ENCODE measurements at regions not wholly inside any gene's neighbourhood (a gene's known extent, or its start where the extent isn't known, plus 50 kb on each side); places are given as distances from the start of the nearest gene placed in this dataset.

DNA sequence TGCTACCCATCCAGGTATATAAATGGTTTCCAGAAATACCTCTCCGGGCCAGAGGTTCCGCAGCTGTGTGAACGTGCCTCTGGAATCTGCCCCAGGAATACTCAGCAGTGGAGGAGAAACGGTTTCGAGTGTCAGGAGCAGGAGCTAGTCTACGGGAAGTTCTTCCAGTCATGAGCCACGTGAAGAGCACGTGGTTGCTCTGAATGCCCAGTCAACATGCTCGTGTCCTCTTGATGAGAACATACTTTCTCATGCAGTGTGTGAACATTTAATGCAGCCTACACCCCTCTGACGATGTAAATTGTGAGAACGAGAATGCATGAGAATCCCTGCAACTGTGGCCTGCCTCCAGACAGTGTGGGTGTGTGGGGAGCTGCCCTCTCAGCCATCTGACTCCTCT is 277.0 kb upstream of the SHH start:
- DNase-seq, result no peak

DNA sequence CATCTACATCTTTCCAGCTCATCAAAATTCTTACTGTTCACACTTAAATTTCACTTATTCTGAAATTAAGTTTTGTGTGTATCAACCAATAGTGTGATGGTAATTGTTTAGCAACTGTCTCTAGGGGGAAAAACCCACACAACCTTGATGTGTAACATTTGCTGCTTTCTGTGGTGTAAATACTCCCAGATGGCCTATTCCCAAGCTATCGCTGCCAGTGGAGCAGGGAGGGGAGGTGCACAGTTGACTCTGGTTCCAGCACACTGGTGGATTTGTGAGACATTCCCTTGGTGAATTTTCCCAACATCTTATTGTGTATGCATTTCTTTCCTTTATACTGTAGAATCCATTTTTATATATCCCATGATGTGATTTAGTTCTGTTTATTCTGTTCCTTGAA is 275.9 kb upstream of the SHH start:
- no peak for DNase-seq

DNA sequence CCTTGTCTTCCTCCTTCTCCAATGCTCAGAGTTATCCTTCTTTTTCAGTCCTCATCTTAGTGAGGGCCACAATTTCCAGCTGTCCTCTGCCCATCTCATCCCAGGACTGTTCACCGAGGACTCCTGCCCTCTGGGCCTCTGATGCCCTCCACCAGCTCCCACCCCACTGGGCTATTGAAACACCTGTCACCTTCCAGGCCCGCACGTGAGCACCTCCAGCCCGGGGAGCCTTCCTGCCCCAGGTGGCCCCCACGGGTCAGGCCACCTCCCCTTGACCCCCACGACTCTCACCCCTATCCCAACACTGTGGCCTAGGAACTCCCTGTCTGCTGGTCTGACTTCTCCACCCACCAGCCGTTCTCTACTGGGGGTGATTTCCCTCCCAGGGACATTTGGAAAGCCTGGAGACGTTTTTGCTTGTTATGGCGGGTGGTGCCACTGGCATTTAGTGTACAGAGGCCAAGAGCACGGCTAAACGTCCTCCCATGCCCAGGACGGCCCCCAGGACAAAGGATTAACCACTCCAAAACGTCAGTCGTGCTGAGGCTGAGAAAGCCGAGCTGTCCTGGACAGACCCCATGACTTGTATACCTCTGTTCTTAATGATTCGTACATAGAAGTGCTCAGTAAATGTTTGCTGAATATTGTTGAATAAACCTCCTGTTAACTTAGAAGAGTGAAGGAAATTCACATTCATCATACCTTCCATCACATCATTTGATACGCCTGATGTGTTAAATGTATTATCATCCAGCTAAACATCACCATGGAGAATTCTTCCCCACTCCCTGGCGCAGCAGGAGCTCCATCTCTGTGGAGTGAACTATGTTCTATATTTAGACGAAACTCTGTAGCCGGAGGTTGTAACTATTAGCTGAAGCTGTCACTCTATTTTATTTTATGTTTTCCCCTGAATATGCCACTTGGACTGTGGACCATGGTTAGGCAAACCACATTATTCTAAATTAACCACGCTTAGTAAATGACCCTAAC is 270.1 kb upstream of the SHH start:
- no peak for DNase-seq

DNA sequence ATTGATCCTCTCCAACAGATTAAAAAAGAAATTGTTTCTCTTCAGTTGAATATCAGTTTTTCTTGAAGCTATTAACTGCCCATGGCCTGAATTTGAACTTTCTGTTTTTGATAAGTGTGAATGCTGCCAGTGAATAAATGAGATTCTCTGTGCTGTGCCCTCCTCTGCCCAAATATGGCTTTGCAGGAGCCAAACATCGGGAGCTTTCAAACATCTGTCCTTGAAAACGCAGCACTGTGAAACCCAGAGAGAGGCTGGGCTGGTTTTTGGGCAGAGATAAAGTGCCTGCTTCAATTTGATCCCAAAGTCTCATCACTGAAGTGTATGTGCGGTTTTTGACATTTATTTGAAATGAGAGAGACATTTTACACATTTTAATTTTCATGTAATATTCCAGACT is 268.3 kb upstream of the SHH start:
- no peak for DNase-seq

DNA sequence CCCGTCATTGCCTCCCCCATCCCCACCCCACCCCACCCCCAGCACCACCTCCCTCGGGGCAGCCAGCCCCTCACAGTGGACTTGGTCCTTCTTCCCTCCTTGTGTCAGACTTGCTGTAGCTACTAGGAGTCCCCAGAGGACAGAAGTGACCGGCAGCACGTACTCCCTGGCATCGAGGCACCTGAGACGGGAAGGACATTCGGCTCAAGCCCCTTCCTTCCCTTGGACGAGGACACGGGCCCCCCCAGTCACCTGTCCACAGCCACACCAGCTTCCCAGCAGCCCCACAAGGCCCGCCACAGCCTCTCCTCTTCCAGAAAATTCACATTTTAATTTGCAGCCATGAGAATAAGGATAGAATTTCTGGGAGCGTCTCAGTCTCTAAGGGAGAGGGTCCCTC is 267.8 kb upstream of the SHH start:
- DNase-seq, result no peak

DNA sequence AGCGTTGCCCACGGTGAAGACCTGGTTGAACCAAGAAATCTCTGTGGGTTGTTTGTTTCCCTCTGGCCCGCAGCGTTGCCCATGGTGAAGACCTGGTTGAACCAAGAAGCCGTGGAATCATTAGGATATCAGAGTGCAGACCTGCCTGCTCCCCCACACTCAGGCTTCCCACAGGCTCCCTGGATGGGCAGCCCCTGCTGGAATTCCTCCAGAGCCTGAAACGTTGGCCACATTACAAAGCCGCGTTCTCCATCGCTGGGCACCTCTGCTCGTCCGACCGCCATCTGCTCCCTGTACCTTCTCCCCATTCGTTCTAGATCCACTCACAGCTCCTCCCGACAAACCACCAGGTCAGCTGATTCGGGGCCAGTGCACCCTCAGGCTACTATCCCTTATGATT is 266.9 kb upstream of the SHH start:
- no peak for DNase-seq

DNA sequence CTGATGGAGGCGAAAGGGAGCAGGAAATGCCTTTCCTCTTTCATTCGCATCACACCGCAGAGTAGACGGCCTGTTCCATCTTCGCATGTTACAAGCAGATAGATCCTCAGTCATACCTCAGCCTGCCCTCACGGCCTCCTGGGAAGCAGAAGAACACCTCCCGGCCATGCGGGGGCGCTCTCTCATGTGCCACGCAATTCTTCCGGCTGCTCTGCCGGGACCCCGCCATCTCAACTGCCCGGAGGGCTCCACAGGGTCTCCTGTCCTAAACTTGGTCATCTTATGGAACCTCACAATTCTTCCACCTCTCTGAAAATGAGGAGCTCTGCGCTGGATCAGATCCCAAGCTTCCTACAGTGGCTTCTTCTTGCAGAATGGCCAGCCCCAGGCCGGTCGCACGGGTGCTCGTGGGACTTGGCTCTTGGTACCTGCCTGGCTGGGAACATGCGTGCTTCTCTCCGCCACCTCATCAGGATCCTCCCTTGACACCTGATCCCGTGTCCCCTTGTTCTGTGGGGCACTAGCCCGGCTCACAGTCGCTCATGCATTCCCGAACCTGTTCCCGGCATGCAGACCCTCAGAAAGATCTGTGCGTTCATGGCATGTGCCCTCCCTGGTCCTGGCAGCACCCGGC is 262.8 kb upstream of the SHH start:
- no peak for DNase-seq

DNA sequence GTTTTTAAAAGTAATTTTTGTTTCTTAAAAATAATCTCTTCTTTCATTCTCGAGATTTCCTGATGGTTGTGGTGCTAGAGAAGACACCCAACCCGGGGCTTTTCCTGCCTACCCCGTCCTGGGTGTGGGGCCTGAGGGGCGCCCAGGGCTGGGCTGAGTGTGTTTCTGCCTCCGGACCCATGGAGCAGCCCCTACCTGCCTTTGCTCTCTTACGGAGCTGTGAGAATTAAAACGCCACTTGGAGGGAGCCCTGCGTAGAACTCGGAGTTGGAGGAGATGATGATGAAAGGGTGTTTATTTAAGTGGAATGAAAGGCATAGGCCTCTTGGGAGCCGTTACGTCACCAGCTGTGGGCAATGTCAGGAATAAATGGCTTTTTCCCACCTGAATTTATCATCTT is 261.8 kb upstream of the SHH start:
- no peak for DNase-seq

DNA sequence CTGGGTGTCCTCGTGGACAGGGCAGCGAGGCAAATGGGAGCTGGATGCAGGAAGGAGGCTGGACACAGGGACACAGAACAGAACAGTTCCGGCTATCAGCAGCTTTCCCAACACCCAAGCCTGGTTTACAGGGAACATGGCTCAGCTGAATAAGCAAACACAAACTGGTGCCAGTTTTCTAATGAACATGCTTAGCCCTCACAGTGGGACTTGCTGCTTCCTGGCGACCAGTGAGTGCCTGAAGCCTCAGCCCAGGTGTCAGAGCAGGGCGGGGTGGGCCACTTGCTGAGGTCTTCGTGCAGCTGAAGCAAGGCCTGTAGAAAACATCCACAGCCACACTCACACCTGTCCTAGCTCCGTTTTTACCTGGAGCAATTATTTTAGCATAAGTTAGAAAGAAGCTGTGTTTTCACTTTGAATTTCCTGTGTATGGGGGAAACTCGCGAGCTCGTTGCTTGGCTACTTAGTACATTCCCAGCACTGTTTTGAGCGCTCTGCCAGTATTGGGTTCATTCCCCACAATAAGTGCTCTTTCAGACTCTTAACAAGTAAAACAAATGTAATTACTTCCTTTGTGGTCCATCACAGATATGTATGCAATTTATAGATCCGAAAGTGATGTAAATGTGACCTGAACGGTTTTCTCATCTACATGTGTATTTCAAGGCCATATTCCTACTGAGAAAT is 261.2 kb upstream of the SHH start:
- no peak for DNase-seq

DNA sequence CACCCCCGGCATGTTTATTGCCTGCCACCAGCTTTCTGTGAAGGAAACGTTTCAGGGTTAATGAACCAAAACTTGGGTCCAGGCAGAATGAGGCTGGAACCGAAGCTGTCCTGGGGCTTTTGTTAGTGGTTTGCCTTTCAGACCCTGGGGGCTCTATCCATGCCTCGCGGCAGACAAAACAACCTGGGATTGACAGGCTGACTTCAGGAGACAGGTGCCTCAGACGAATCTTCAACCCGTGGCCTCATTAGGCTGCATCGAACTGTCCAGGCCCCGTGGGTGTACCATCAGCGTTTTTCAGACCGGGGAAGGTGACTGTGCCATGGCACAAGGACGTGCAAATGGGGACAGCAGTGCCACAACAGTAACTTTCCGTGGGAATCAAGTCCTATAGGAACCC is 259.3 kb upstream of the SHH start:
- peak; percentile 3 for DNase-seq

DNA sequence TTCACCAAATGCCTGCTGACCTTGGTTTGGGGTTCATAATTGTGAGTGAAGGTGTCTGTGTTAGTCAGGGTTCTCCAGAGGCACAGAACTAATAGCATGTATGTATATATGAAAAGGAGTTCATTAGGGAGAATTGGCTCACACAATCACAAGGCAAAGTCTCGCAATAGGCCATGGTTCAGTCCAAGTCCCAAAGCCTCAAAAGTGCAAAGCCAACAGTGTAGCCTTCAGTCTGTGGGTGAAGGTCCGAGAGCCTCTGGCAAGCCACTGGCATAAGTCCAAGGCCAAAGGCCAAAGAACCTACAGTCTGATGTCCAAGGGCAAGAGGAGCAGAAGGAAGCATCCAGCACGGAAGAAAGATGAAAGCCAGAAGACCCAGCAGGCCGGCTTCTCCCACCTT is 257.6 kb upstream of the SHH start:
- DNase-seq, result no peak

DNA sequence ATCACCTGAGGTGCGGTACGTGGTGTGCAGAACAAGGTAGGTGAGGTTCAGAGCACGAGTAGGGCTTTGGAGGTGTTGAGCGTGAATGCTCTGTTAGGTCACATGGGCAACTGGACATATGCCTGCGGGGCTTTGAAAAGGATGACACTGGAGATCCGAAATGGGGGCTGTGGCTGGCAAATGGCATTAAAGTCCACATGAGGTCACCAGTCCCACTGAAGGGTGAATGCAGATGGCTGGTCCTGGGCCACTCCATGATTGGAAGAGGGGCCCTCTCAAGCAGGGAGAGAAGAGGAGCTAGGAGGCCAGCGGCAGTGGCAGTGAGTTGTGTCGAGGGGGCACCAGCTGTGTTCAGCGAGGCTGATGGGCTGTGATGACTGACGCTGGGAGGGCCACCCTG is 254.9 kb upstream of the SHH start:
- DNase-seq, result no peak

DNA sequence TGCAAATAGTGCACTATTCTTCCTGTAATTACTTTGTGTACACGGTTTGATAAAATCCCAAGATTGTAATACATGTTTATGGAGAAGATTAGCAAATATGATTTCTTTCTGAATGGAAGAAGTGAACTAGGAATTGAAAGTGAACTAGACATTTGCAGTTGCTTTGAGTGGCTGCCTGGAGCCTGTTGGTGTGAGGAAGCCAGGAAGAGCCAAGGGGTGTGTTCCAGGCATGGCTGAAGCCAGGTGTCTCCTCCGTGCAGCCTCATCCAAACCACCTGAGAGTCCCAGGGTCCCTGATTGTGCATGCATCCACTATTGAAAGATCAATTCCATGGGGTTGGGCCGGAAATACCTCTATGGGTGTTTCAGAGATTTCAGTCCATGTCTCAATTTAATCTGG is 253.1 kb upstream of the SHH start:
- no peak for DNase-seq

DNA sequence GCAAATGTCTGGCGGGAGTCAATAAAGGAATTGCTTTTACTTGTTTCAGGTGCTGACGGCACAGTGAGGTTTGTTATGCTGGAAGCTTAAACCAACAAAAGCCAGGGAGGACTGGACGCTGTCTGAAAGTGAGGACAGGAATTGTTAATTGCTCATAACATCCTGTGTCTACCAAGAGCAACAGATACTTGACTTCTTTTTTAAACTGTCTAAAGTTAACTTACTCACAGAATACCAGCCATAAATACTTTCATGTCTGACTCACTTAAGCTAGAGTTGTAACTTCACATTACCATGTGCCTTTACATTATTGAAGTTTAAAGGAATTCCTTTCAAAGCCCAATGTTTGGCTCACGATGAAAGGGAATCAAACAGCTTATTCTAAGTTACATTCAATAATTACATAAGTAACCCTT is 252.7 kb upstream of the SHH start:
- peak; percentile 4 for DNase-seq

DNA sequence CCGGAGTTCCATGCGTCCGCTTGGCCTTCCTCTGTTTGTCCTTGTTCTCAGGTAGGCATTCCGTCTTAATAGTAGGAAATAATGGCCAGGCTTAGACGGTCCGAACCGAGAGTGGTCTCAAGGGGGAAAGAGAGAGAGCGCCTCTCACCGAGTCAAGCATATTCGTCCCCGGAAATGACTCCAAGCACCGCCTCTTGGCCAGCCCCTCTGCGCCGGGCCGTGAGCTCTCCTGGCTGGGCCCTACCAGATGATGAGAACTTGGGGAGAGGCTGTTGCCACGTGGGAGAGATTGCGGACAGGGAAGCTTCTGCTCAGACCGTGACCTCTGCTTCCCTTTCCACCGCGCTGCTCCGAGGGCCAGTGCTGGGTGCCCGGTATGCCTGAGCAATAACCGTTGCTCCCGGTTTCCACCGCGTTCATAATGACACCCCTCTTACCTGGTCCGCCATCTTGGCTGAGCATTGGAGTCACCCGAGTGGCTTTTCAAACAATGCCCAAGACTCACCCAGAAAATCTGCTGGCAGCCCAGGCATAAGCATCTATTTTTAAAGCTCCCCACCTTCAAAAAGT is 251.1 kb upstream of the SHH start:
- peak; percentile 7 for DNase-seq

DNA sequence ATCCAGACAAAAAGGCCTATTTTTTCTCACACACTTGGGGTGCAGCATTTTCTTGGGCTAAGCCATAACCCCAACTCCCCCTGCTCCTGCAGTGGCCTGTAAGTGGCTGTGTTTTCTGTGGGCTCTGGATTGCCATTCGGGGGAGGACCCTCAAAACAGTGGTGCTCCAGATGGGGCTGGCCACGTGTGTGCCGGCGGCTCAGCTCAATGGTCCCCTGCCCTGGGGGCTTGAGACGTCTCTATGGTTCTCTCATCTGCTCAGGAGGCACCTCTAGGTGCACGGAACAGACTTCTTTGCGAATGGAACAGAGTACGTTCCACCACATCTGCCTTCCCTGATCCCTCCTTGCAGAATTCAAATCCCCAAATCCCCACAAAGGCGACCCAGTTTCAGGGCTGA is 250.0 kb upstream of the SHH start:
- no peak for DNase-seq

DNA sequence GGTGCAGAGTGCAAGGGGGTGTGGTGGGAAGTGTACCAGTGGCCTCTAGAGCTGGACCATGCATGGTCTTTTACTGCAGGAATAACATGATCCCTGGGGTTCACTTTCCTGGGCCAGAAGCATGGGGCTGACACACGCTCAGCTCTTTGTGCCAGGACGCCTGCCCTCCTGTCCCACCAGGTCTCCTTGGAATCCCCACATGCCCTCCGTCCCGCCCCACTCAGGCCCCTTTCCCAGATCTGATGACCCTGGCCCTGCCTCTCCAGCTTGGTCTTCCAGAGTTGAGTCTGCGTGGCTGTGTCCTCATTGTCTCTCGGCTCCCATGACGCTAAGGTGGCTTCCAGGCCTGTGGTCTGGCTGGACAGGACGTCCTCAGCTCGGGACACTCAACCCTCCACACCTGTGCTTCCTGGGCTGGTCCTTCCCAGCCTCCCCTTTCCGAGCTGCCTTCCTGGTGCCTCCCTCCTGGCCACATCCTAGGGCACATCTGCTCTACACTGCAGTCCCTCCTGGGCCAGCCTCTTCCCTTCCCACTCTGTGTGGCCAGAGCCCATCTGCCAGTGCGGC is 249.5 kb upstream of the SHH start:
- DNase-seq, result no peak

DNA sequence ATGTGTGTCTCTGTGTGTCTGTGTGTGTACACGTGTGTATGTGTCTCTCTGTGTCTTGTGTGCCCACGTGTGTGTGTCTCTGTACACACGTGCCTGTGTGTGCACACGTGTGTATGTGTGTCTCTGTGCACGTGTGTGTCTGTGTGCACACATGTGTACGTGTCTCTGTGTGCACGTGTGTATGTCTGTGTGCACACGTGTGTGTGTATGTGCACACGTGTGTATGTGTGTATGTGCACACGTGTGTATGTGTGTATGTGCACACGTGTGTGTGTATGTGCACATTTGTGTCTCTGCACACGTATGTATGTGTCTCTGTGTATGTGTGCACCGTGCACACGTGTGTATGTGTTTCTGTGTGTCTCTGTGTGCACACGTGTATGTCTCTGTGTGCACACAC is 248.7 kb upstream of the SHH start:
- no peak for DNase-seq

DNA sequence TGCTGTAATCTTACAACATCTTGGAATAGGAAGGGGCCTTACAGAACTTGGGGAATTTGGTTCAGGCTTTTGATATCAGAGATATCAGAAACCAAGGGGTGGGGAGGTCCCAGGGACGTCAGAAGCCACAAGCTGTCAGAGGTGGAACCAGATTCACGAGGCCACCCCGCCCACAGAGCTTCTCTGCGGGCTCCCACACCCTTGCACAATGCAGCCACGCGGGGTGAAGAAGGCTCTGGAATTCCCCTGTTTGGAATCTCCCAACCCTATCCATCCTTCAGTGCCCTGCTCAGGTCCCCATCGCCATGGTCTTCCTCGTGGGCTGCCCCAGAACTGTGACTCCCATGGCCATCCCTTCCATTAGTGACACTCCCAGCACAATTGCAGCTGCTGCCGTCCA is 247.1 kb upstream of the SHH start:
- no peak for DNase-seq

DNA sequence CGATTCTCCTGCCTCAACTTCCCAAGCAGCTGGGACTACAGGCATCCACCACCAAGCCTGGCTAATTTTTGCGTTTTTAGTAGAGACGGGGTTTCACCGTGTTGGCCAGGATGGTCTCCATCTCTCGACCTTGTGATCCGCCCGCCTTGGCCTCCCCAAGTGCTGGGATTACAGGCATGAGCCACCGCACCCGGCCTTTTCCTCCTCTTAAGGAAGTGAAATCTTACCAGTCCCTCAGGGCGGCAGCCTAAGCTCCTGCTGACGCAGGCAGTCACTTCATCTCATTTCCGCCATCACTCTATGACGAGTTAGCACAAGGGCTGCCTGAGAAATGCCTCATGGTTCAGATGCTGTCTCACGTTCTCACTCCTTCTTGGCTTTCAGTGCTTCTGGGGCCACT is 246.0 kb upstream of the SHH start:
- DNase-seq, result no peak

DNA sequence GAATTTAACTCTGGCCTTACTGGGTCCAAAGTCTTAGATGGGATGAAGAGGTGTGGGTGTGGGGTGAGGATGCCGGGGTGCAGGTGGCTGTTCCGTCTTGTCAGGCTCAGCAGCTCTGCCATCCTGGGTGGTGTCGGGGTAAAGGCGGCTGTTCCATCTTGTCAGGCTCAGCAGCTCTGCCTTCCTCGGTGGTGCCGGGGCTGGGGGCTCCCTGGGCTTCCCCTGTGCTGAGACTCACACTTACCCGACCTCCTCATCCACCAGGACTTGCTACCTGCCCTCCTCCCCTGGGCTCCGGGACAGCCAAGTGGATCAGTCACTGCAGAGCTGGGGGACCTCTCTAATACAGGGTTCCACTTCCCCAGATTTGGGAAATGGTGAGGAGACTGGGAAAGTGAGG is 244.3 kb upstream of the SHH start:
- DNase-seq, result no peak

DNA sequence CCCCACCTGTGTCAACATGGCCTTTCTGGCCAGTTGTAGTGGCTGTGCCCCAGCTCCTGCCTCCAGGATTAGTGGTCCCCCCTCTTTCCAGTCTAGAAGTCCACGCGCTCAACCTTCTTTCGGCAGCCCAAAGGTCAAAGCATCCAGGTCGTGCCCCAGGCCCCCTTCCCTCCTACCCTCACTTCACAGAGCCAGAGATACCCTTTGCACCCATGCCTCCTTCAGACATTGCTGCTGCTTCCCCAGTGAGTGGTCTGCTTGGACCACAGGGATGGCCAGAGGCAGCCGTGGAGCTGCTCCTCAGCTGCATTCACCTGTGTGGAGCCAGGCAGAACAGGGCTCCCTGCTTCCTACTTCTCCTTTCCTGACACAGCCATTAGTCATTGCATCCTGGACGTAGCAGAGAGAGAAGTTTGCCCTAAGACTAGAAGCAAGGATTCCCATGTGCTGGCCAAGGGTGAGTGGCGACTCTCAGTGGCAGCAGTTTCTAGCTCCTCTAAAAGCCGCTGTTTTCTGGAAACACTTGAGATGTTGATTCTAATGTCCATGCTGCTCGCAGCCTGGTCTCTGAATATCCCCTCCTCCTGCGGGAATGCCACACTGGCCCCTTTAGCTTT is 243.1 kb upstream of the SHH start:
- no peak for DNase-seq

DNA sequence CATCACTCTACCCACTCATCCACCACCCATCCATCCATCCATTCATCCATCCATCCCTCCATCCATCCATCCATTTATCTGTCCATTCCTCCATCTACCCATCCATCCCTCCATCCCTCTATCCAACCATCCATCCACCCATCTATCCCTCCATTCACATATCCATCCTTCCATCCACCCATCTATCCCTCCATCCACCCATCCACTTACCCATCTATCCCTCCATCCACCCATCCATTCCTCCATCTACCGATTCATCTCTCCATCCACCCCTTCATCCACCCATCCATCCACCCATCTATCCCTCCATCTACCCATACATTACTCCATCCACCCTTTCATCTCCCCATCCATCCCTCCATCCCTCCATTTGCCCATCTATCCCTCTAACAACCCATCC is 239.6 kb upstream of the SHH start:
- no peak for DNase-seq
